ENCODE measurements at regions not wholly inside any gene's neighbourhood (a gene's known extent, or its start where the extent isn't known, plus 50 kb on each side); places are given as distances from the start of the nearest gene placed in this dataset.

DNA sequence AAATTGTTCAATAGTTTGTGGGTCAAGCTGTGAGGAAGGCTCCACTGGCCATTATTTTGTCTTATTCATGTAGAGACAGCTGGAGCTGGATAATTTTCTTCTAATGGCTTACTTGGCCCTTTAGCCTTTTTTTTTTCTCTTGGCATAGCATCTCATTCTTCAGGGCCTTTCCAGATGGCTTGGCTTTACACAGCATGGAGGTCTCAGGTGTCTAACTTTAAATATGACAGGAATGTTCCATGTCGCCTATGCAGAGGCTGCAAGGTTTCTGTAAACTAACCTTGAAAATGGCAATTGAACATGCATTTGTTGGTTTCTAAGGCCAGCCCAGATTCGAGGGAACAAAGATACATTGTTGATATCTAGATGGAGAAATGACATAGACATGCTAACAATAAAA is 247.9 kb upstream of the CNTN5 start:
- Histone ChIP-seq H3K4me2 (no peak overlapping the region), H3K4me3 (no peak overlapping the region), H4K20me1 (ENCODE audit: low read depth) (no peaks in the 10 kb centered on the region), H3K27ac (no peak overlapping the region), H2AFZ (replicated peaks) (no peak overlapping the region), H3K9ac (no peak overlapping the region), H3K79me2 (ENCODE audit: low read depth) (no peaks in the 10 kb centered on the region), H3F3A (ENCODE audit: low read depth) (no peaks in the 10 kb centered on the region), H3K9me3 (ENCODE audit: low read depth) (no peaks in the 10 kb centered on the region), H3K4me1 (no peaks in the 10 kb centered on the region), H3K36me3 (no peaks in the 10 kb centered on the region), H3K27me3 (no peaks in the 10 kb centered on the region)
- no peaks in the 10 kb centered on the region for H3K36me3 Mint-ChIP-seq
- no peak for DNase-seq (ENCODE audit: low spot score)
- H3K4me1 Mint-ChIP-seq = no peaks in the 10 kb centered on the region
- peaks cover 8% of the 10 kb centered on the region for H3K9me3 Mint-ChIP-seq
- no peak overlapping the region for H3K27ac Mint-ChIP-seq
- TF ChIP-seq, protein P1, sequence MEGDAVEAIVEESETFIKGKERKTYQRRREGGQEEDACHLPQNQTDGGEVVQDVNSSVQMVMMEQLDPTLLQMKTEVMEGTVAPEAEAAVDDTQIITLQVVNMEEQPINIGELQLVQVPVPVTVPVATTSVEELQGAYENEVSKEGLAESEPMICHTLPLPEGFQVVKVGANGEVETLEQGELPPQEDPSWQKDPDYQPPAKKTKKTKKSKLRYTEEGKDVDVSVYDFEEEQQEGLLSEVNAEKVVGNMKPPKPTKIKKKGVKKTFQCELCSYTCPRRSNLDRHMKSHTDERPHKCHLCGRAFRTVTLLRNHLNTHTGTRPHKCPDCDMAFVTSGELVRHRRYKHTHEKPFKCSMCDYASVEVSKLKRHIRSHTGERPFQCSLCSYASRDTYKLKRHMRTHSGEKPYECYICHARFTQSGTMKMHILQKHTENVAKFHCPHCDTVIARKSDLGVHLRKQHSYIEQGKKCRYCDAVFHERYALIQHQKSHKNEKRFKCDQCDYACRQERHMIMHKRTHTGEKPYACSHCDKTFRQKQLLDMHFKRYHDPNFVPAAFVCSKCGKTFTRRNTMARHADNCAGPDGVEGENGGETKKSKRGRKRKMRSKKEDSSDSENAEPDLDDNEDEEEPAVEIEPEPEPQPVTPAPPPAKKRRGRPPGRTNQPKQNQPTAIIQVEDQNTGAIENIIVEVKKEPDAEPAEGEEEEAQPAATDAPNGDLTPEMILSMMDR (IDR thresholded peaks at IDR 0.05) = no peak
- no peak for TF ChIP-seq EZH2phosphoT487 (IDR thresholded peaks at IDR 0.05)
- no peak for TF ChIP-seq EZH2 (IDR thresholded peaks at IDR 0.05)
- H3K4me3 Mint-ChIP-seq = no peak overlapping the region
- H3K27me3 Mint-ChIP-seq (ENCODE audit: insufficient read depth, low read depth) = peaks cover 2% of the 10 kb centered on the region

DNA sequence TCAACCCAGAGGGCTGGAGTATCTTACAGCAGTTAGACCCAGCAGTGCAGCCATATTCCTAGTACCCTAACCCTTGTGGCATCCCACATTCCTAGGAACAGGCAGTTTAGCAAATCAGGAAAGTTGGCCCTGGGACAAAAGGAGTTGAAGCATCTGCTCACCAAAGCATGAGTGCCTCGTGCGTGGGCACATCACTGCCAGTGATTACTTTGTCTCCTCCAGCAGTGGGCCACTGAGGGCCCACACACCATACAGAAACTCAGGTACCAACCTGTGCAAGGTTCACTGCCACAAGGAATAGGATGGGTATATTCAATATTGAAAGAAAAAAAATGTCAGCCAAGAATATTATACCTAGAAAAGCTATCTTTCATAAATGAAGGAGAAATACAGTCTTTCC is 227.5 kb upstream of the CNTN5 start:
- Histone ChIP-seq H3K79me2 (ENCODE audit: low read depth) (no peaks in the 10 kb centered on the region), H3K36me3 (no peaks in the 10 kb centered on the region), H2AFZ (replicated peaks) (no peak overlapping the region), H3K4me1 (no peaks in the 10 kb centered on the region), H4K20me1 (ENCODE audit: low read depth) (no peaks in the 10 kb centered on the region), H3K27me3 (no peaks in the 10 kb centered on the region), H3F3A (ENCODE audit: low read depth) (no peaks in the 10 kb centered on the region), H3K27ac (no peak overlapping the region), H3K9ac (no peak overlapping the region), H3K4me3 (no peak overlapping the region), H3K9me3 (ENCODE audit: low read depth) (no peaks in the 10 kb centered on the region), H3K4me2 (no peak overlapping the region)
- TF ChIP-seq EZH2phosphoT487 (IDR thresholded peaks at IDR 0.05) (no peak), EZH2 (IDR thresholded peaks at IDR 0.05) (no peak)
- TF ChIP-seq, protein P1 (IDR thresholded peaks at IDR 0.05) = no peak
- no peak for DNase-seq (ENCODE audit: low spot score)
- Mint-ChIP-seq H3K9me3 (peaks cover 4% of the 10 kb centered on the region), H3K27me3 (ENCODE audit: insufficient read depth, low read depth) (peaks cover 2% of the 10 kb centered on the region), H3K36me3 (no peaks in the 10 kb centered on the region), H3K4me1 (no peaks in the 10 kb centered on the region), H3K4me3 (no peak overlapping the region), H3K27ac (no peak overlapping the region)

DNA sequence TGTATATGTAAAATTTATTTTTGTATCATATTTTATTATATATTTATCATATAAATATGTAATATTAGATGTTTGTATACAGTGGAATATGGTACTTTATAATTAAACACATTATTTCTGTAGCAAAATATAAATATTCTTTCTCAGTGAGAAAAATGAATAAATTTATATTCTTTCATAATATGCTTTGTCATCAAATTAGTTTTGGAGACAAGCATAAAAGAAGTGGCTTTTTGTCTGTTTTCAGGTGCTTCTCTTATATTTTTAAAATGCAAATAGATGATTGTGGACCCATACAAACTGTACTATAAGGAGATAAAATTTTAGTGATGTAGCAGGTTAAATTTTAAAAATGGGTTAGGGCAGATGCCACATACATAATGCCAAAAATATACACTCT is 222.4 kb upstream of the CNTN5 start:
- H3K36me3 ChIP-seq = no peaks in the 10 kb centered on the region
- Mint-ChIP-seq H3K27me3 (ENCODE audit: insufficient read depth, low read depth) (no peaks in the 10 kb centered on the region), H3K36me3 (no peaks in the 10 kb centered on the region), H3K4me3 (no peak overlapping the region), H3K27ac (no peak overlapping the region), H3K4me1 (no peaks in the 10 kb centered on the region), H3K9me3 (peaks cover 6% of the 10 kb centered on the region)
- H3K4me1 ChIP-seq = no peaks in the 10 kb centered on the region
- H3K27me3 ChIP-seq = no peaks in the 10 kb centered on the region
- DNase-seq (ENCODE audit: low spot score) = no peak
- no peak overlapping the region for H2AFZ ChIP-seq (replicated peaks)
- H3F3A ChIP-seq (ENCODE audit: low read depth) = no peaks in the 10 kb centered on the region
- H3K9me3 ChIP-seq (ENCODE audit: low read depth) = no peaks in the 10 kb centered on the region
- no peak overlapping the region for H3K4me2 ChIP-seq
- TF ChIP-seq EZH2phosphoT487 (IDR thresholded peaks at IDR 0.05) = no peak
- no peak for TF ChIP-seq EZH2 (IDR thresholded peaks at IDR 0.05)
- no peak overlapping the region for H3K9ac ChIP-seq
- no peaks in the 10 kb centered on the region for H4K20me1 ChIP-seq (ENCODE audit: low read depth)
- no peak overlapping the region for H3K27ac ChIP-seq
- H3K79me2 ChIP-seq (ENCODE audit: low read depth) = no peaks in the 10 kb centered on the region
- no peak overlapping the region for H3K4me3 ChIP-seq

DNA sequence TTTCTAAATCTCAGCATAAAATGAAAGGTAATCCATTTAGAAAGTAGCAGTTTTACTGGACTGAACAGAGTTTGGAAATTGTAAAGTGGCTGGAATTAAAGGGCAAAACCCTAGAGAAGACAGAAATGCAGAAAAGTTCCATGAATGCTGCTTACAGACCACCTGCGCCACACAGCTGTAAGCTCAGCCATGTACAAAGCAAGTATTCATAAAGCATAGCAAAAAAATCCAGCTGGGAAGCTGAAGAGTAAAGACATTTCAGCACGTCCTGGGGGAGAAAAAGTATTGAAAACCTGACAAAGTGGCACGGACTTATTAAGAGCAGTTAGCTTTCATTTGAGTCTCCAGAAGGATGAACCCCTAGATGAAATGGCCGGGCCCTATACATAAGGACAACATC is 220.1 kb upstream of the CNTN5 start:
- Histone ChIP-seq H3K4me2 (no peak overlapping the region), H3K79me2 (ENCODE audit: low read depth) (no peaks in the 10 kb centered on the region), H3K4me3 (no peak overlapping the region), H2AFZ (replicated peaks) (no peak overlapping the region), H3K9ac (no peak overlapping the region), H3F3A (ENCODE audit: low read depth) (no peaks in the 10 kb centered on the region), H4K20me1 (ENCODE audit: low read depth) (no peaks in the 10 kb centered on the region), H3K4me1 (no peaks in the 10 kb centered on the region), H3K27me3 (no peaks in the 10 kb centered on the region), H3K27ac (no peak overlapping the region), H3K9me3 (ENCODE audit: low read depth) (no peaks in the 10 kb centered on the region), H3K36me3 (no peaks in the 10 kb centered on the region)
- no peak overlapping the region for H3K4me3 Mint-ChIP-seq
- H3K27me3 Mint-ChIP-seq (ENCODE audit: insufficient read depth, low read depth) = no peaks in the 10 kb centered on the region
- no peak for DNase-seq (ENCODE audit: low spot score)
- no peak overlapping the region for H3K27ac Mint-ChIP-seq
- no peaks in the 10 kb centered on the region for H3K36me3 Mint-ChIP-seq
- H3K4me1 Mint-ChIP-seq = no peaks in the 10 kb centered on the region
- no peak for TF ChIP-seq EZH2phosphoT487 (IDR thresholded peaks at IDR 0.05)
- TF ChIP-seq EZH2 (IDR thresholded peaks at IDR 0.05) = no peak
- TF ChIP-seq, protein P1 (IDR thresholded peaks at IDR 0.05) = no peak
- peaks cover 9% of the 10 kb centered on the region for H3K9me3 Mint-ChIP-seq
